ENCODE measurements at regions not wholly inside any gene's neighbourhood (a gene's known extent, or its start where the extent isn't known, plus 50 kb on each side); places are given as distances from the start of the nearest gene placed in this dataset.
"Not testable (repeated sequence)": the region's sequence is repeated elsewhere in the genome, so short reads cannot be mapped to it uniquely, and the experiment has no call there.

DNA sequence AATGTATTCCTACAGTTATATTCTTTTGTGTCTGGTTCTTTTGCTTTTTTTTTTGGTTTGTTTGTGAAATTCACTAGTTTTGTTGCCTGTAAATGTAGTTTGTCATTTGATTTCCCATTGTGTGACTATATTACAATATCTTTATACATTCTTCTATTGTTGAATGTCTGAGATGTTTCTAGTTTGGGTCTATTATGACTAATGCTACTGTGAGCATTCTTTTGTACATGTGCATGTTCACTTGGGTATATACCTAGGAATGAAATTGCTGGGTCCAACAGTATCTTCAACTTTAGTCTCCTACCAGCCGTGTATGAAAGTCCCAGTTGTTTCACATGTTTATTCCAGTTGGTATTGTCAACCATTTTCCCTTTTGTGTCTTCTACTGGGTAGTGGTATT is 112.7 kb upstream of the RBMS1 start:
- H3K9me3 Mint-ChIP-seq (ENCODE audit: low read depth), result no peaks in the 10 kb centered on the region
- H3K4me1 Mint-ChIP-seq (ENCODE audit: low read depth), result peaks cover 31% of the 10 kb centered on the region
- H3K36me3 Mint-ChIP-seq, result no peaks in the 10 kb centered on the region
- H3K4me3 Mint-ChIP-seq, result no peak overlapping the region
- H3K27ac Mint-ChIP-seq, result no peak overlapping the region
- H3K27me3 Mint-ChIP-seq, result no peaks in the 10 kb centered on the region

DNA sequence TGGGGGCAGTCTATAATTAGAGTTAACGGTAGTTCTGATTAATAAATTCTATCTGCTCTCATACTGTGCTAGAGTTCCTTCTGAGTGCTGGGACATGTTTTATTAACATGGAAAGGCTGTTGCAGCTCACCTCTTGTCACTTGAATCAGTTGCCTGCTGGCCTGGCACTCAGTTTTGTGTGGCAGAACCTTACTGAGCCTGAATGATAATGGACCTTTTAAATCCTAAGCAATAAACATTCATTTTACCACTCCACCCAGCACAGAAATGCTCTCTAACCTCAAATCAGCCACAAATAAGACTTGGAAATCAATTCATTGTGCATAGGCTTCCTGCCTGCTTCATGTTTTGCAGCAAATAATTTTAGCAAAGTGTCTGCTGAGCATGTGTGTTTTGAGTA is 115.0 kb upstream of the RBMS1 start:
- H3K4me3 Mint-ChIP-seq, result no peak overlapping the region
- no peak overlapping the region for H3K27ac Mint-ChIP-seq
- no peaks in the 10 kb centered on the region for H3K9me3 Mint-ChIP-seq (ENCODE audit: low read depth)
- H3K36me3 Mint-ChIP-seq, result no peaks in the 10 kb centered on the region
- H3K4me1 Mint-ChIP-seq (ENCODE audit: low read depth), result peaks cover 35% of the 10 kb centered on the region
- H3K27me3 Mint-ChIP-seq, result no peaks in the 10 kb centered on the region

DNA sequence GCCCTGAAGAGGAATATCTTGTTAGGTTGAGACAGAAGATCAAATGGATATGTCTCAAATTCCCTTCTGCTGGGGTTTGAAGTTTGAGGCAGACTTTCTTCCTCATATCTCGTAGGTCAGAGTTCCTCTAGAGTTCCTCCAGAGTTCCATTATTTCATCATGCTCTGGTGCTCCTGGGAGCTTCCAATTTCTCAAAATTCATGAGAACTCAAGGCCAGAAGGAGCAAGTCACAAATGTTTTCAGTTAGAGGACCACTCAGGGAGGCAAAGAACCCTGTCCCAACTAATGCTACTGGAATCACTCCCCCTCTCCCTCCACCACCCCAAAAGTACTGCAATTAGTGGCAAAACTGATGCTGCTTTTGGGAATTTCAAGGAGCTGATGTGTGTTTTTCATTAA is 115.7 kb upstream of the RBMS1 start:
- Mint-ChIP-seq H3K4me3 (no peak overlapping the region), H3K36me3 (no peaks in the 10 kb centered on the region), H3K27ac (no peak overlapping the region), H3K9me3 (ENCODE audit: low read depth) (no peaks in the 10 kb centered on the region), H3K4me1 (ENCODE audit: low read depth) (peaks cover 35% of the 10 kb centered on the region), H3K27me3 (no peaks in the 10 kb centered on the region)

DNA sequence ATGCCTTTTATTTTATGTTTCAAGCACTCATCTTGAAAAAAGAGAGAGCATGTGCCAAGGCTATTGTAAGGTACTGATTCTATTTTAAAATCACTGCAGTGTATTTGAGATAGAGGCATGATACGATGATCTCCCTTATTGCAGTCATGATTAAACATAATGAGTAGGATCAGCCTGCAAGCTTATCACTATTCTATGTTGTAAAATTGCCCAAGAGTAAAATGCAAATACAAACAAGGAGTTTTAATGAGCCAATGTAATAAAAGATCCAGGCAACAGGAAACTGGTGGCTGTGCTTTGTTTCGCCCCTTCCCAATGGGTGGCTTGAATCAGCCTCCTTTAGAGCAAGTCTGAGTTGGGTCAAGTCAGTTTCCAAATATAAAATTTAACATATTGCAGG is 116.4 kb upstream of the RBMS1 start:
- Mint-ChIP-seq H3K9me3 (ENCODE audit: low read depth) (no peaks in the 10 kb centered on the region), H3K4me3 (no peak overlapping the region), H3K36me3 (peaks cover 3% of the 10 kb centered on the region), H3K27ac (no peak overlapping the region), H3K27me3 (no peaks in the 10 kb centered on the region), H3K4me1 (ENCODE audit: low read depth) (peaks cover 35% of the 10 kb centered on the region)

DNA sequence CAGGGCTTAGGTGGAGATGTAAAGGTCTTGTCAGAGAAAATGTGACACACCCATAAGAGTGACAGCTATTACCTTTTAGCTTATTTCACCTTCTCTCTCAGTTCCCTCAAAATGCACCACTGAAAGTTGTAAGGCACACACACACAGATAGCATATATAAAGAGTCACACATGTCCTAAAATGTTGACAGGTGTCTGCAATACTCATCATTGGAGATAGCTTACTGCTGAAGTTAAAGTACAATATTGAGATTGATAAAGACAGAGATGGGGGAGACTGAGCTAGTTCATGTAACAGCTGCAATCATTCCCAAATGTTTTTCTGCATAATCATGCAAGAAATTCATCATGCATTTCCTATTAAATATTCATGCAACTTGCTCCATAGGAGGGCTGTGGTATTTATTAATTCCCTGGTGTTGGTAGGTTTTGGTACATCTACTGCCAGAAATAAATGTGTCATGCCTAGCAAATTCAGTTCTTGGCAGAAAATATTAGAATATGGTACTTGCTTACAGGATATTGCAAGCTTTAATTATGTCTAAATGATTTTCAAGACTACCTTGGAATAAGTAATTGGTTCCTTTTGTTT is 118.8 kb upstream of the RBMS1 start:
- no peak overlapping the region for H3K27ac Mint-ChIP-seq
- peaks cover 35% of the 10 kb centered on the region for H3K4me1 Mint-ChIP-seq (ENCODE audit: low read depth)
- H3K27me3 Mint-ChIP-seq, result no peaks in the 10 kb centered on the region
- H3K36me3 Mint-ChIP-seq, result peaks cover 10% of the 10 kb centered on the region
- H3K9me3 Mint-ChIP-seq (ENCODE audit: low read depth), result peaks cover 10% of the 10 kb centered on the region
- no peak overlapping the region for H3K4me3 Mint-ChIP-seq

DNA sequence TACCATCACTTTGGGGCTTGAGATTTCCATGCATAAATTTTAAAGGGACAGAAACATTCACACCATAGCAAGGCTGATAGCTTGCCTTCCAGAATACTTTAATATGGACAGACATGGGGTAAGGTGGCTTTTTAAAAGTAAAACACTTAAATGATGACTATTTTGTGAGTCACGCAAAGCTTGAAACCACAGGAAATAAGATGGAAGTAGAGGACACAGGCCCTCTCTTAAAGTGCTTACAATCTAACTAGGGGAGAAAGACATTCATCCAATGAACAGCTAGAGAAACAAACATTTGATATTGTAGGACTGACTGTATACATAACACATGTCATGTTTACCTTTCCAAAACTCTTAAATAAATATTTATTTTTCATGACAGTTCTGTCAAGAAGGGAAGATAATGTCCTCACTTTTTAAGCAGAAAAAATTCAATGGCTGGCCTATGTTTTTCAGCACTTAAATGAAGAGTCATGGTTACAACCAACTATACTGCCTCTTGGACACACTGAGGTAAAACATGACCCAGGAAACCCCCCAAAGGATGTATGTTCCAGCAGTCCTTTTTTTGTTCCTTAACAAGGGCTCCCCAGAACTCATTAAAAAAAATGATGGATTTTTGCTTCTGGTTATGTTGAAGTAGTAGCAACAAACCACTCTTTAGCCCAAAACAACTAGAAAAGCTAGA is 120.0 kb upstream of the RBMS1 start:
- H3K27me3 Mint-ChIP-seq, result no peaks in the 10 kb centered on the region

DNA sequence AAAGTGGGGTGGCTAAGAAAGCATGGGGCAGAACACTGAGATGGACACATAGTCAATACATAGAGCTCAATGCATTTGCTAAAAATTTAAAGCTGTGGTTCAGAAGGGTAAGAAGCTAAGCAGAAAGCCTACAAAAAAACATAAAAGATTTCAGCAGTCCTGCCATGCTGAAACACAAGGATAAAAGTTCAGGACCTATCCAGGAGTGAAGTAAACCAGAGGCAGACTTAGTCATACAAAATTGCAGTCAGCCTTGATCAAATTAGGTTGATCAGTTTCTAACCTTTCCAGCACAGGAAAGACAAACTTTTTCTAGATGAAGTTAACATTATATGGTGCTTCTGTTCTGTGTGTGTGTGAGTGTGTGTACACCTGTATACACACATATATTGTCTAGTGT is 120.8 kb upstream of the RBMS1 start:
- no peaks in the 10 kb centered on the region for H3K27me3 Mint-ChIP-seq
- H3K27ac Mint-ChIP-seq, result no peak overlapping the region

More for the DNA sequence above, 120.0 kb upstream of the RBMS1 start:
- no peak overlapping the region for H3K4me3 Mint-ChIP-seq
- H3K9me3 Mint-ChIP-seq (ENCODE audit: low read depth), result peaks cover 10% of the 10 kb centered on the region
- H3K36me3 Mint-ChIP-seq, result peaks cover 10% of the 10 kb centered on the region
- H3K4me1 Mint-ChIP-seq (ENCODE audit: low read depth), result peaks cover 24% of the 10 kb centered on the region
- no peak overlapping the region for H3K27ac Mint-ChIP-seq

DNA sequence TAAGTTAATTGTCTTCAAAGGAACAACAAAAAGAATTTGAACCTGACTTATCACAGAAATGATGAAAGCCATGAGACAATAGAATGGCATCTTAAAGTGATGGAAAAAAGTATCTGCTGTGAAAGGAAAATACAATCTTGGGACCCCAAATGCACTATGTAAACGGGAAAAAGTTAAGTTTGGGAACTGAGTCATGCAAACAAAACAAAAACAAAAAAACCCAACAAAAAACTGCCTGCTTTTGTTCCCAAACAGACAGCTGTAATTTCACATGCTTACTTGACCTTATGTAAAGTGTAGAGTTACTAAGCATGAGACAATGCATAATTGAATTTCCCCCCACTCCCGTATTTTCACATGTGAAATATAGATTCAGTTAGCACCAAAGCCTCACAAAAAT is 122.1 kb upstream of the RBMS1 start:
- Mint-ChIP-seq H3K36me3 (peaks cover 10% of the 10 kb centered on the region), H3K9me3 (ENCODE audit: low read depth) (peaks cover 10% of the 10 kb centered on the region), H3K4me1 (ENCODE audit: low read depth) (peaks cover 7% of the 10 kb centered on the region), H3K4me3 (no peak overlapping the region), H3K27me3 (no peaks in the 10 kb centered on the region), H3K27ac (no peak overlapping the region)

More for the DNA sequence above, 120.8 kb upstream of the RBMS1 start:
- peaks cover 10% of the 10 kb centered on the region for H3K36me3 Mint-ChIP-seq
- peaks cover 17% of the 10 kb centered on the region for H3K4me1 Mint-ChIP-seq (ENCODE audit: low read depth)
- H3K4me3 Mint-ChIP-seq, result no peak overlapping the region
- H3K9me3 Mint-ChIP-seq (ENCODE audit: low read depth), result peaks cover 10% of the 10 kb centered on the region

DNA sequence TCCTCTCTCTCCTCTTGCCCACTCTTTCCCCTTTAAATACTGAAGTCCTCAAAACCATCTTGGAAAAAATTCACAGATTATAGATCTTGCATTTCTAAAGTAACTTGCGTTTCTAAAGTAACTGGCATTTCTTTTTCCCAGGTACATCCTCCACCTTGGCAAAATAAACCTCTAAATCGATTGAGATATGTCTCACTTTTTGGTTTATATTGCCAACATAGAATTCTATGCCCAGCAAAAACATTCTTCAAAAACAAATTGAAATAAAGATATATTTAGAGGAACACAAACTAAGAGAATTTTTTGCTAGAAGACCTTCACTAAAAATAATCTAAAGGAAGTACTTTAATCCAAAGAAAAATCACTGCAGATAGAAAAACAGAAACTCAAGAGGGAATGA is 122.5 kb upstream of the RBMS1 start:
- peaks cover 10% of the 10 kb centered on the region for H3K9me3 Mint-ChIP-seq (ENCODE audit: low read depth)
- peaks cover 10% of the 10 kb centered on the region for H3K36me3 Mint-ChIP-seq
- H3K4me1 Mint-ChIP-seq (ENCODE audit: low read depth), result peaks cover 5% of the 10 kb centered on the region
- no peak overlapping the region for H3K4me3 Mint-ChIP-seq
- H3K27ac Mint-ChIP-seq, result no peak overlapping the region
- no peaks in the 10 kb centered on the region for H3K27me3 Mint-ChIP-seq

DNA sequence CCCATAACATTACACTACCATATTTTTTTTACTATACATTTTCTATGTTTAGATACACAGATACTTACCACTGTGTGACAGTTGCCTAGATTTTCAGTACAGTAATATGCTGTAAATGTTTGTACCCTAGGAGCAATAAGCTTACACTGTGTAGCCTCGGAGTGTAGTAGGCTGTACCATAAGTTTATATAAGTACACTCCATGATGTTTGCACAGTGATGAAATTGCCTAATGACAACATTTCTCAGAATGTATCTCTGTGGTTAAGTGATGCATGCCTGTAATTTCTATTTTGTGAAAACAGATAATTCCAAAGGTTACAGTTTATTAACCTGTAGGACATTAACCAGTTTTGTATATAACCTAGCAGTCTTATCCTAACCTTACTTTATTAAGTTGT is 128.1 kb upstream of the RBMS1 start:
- Mint-ChIP-seq H3K27me3 (no peaks in the 10 kb centered on the region), H3K4me1 (ENCODE audit: low read depth) (no peaks in the 10 kb centered on the region), H3K4me3 (no peak overlapping the region), H3K27ac (no peak overlapping the region), H3K36me3 (peaks cover 4% of the 10 kb centered on the region), H3K9me3 (ENCODE audit: low read depth) (peaks cover 5% of the 10 kb centered on the region)

DNA sequence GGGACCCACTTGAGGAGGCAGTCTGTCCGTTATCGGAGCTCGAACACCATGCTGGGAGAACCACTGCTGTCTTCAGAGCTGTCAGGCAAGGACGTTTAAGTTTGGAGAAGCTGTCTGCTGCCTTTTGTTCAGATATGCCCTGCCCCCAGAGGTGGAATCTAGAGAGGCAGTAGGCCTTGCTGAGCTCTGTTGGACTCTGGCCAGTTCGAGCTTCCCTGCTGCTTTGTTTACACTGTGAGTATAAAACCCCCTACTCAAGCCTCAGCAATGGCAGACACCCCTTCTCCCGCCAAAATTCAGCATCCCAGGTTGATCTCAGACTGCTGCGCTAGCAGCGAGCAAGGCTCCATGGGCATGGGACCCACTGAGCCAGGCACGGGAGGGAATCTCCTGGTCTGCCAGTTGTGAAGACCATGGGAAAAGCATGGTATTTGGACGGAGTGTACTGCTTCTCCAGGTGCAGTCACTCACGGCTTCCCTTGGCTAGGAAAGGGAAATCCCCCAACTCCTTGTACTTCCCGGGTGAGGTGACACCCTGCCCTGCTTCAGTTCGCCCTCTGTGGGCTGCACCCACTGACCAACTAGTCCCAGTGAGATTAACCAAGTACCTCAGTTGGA is 134.5 kb upstream of the RBMS1 start:
- not testable (repeated sequence) for H3K27me3 Mint-ChIP-seq; H3K9me3 Mint-ChIP-seq (ENCODE audit: low read depth); H3K4me3 Mint-ChIP-seq; H3K27ac Mint-ChIP-seq; H3K4me1 Mint-ChIP-seq (ENCODE audit: low read depth); H3K36me3 Mint-ChIP-seq

DNA sequence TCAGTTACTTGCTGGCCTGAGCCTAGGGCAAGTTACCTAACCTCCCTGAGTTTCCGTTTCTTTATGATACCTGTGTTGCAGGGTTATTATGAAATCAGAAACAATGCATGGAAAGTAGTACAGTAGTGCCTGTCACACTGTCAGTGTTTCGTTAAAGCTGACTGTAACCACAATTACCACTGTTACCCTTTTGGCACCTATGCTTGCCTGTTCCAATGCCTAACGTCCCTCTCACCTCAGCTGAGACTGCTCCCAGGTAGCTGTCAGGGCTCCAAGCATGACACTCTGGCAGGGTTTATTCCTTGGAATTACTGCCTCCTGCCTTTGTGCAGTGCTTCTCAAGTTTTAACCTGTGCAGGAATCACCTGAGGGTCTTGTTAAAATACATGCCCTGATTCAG is 135.2 kb upstream of the RBMS1 start:
- Mint-ChIP-seq H3K4me3 (no peak overlapping the region), H3K36me3 (peaks cover 6% of the 10 kb centered on the region), H3K4me1 (ENCODE audit: low read depth) (no peaks in the 10 kb centered on the region), H3K27me3 (no peaks in the 10 kb centered on the region), H3K9me3 (ENCODE audit: low read depth) (peaks cover 5% of the 10 kb centered on the region), H3K27ac (no peak overlapping the region)

DNA sequence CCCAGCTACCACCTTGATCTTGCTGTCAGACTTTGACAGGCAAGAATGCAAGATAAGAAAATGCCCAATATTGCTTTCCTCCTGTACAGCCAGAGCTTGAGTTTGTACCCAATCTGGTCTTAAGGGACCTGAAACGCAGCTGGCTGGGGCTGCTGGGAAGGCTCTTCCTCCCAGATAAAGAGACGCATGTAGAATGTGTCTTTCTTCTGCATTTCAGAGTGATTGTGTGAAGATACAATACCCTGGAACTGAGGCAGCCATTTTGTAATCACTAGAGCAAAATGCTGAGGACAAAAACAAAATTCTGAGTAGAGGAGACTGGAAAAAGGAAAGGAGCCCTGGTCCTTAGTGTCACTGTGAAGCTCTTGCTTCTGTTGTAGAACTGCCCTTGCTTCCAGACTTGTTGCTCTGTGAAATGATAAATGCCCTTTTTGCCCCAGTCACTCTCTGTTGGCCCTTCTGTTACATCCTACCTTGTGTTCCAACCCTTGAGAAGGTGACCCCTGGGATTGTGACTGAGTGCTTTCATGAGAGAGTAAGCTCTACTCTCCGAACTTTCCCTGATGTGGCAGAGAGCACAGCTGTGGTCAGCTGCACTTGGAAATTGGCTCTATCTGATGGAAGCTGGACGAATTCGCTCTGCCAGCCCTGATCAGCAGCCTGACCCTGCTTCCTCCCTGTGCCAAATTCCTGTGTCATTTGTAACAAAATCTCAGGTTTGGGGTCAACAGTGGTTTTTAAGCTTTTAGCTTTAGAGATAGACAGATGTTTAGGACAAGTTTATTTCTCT is 137.4 kb upstream of the RBMS1 start:
- Mint-ChIP-seq H3K4me1 (ENCODE audit: low read depth) (peaks cover 5% of the 10 kb centered on the region), H3K4me3 (no peak overlapping the region), H3K27me3 (no peaks in the 10 kb centered on the region), H3K36me3 (peaks cover 4% of the 10 kb centered on the region), H3K9me3 (ENCODE audit: low read depth) (no peaks in the 10 kb centered on the region), H3K27ac (no peak overlapping the region)

DNA sequence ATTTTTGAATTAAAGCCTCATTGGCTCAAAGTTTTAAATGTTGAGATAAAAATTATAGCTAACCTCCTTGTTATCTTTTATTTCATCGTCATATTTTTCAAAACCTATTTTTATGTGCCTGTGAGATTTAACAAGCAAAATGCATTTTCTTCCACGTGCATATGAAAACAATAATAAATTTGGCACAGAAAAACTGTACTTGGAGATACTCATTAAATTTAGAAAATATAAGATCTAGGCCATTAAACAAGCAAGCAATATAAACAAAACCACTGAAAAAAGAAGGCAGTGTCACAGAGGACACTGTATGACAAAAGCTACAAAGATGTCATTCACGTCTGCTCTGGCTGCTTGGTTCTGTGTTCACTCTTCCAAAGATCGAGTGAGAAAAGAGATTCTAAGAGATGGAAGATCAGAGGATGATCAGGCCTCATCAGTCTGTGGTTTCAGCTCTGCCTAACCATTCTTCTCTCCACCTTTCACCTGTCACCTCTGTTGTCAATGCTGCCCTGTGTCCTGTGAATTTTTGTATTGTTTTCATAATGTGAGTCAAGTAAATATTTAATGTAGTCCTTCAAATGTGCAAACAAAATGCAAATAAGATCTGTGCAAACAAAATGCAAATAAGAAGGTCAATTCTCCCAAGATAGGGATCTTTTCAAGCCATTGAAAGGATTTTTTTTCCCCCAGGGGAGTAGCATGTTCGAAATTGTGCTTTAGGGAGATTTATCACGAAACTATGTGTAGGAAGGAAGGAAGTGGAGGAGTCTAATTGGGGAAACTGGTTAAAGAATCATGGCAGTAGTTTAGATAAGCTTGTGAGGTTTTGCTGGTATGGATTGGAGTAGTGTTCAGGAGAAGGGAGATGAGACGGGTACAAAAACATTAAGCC is 138.7 kb upstream of the RBMS1 start:
- H3K9me3 Mint-ChIP-seq (ENCODE audit: low read depth), result peaks cover 7% of the 10 kb centered on the region
- peaks cover 9% of the 10 kb centered on the region for H3K36me3 Mint-ChIP-seq
- H3K27ac Mint-ChIP-seq, result no peak overlapping the region
- no peak overlapping the region for H3K4me3 Mint-ChIP-seq
- peaks cover 5% of the 10 kb centered on the region for H3K4me1 Mint-ChIP-seq (ENCODE audit: low read depth)
- no peaks in the 10 kb centered on the region for H3K27me3 Mint-ChIP-seq
